GM12891 (cell line): ENCODE measurements at regions not wholly inside any gene's neighbourhood (a gene's known extent, or its start where the extent isn't known, plus 50 kb on each side); places are given as distances from the start of the nearest gene placed in this dataset.
"Not testable (repeated sequence)": the region's sequence is repeated elsewhere in the genome, so short reads cannot be mapped to it uniquely, and the experiment has no call there.

Experiments
- DNase-seq: peaks from one replicate; pipeline ENCODE4 v3.0.0; 2011; ENCODE audit warnings: low spot score; ENCODE audit not compliant: insufficient read length
- FAIRE-seq: peaks from 2 replicates; lab custom pipeline; 2011; peaks lifted over from hg19 to GRCh38; lab: Jason Lieb, UNC
- PAX5 ChIP-seq: IDR thresholded peaks from 2 replicates; pipeline ENCODE4 v1.6.1; 2011; ENCODE audit warnings: low read length, moderate library complexity, mild to moderate bottlenecking; ENCODE audit not compliant: insufficient read depth, severe bottlenecking
- POLR2A ChIP-seq: IDR thresholded peaks from 2 replicates; pipeline ENCODE4 v1.6.1; 2011; ENCODE audit warnings: low read depth, low read length, control low read depth
- POLR2AphosphoS5 ChIP-seq: IDR thresholded peaks from 2 replicates; pipeline ENCODE4 v1.6.1; 2011; ENCODE audit warnings: low read depth, low read length, control low read depth
- POU2F2 ChIP-seq: IDR thresholded peaks from 2 replicates; pipeline ENCODE4 v1.6.1; 2011; ENCODE audit warnings: low read depth, mild to moderate bottlenecking, control low read depth, low read length, moderate library complexity
- SPI1 ChIP-seq: IDR thresholded peaks from 2 replicates; pipeline ENCODE4 v1.6.1; 2011; ENCODE audit warnings: low read depth, low read length, control low read depth
- TAF1 ChIP-seq: IDR thresholded peaks from 2 replicates; pipeline ENCODE4 v1.6.1; 2011; ENCODE audit warnings: low read depth, low read length, control low read depth

- FAIRE-seq (no peak), DNase-seq (no peak)
- no peak for TF ChIP-seq SPI1
- TF ChIP-seq PAX5 = no peak
- TF ChIP-seq TAF1 = no peak
- TF ChIP-seq POU2F2 = no peak
- no peak for TF ChIP-seq POLR2A
- no peak for TF ChIP-seq POLR2AphosphoS5
Measured at GRCh38 chr6:115873901-115874300, 186.8 kb downstream of the FRK start.

- DNase-seq (no peak), FAIRE-seq (no peak)
- TF ChIP-seq POLR2AphosphoS5 = no peak
Measured at GRCh38 chr6:115870464-115870863, 190.2 kb downstream of the FRK start.

GRCh38 chr6:115865914-115866313 lies 194.8 kb downstream of the FRK start:
- DNase-seq (no peak), FAIRE-seq (no peak)
- TF ChIP-seq POLR2AphosphoS5 = no peak
- no peak for TF ChIP-seq POU2F2
- TF ChIP-seq TAF1 = no peak

GRCh38 chr6:115863211-115863610 lies 197.5 kb downstream of the FRK start:
- TF ChIP-seq SPI1 (no peak), POLR2AphosphoS5 (no peak), POU2F2 (no peak), PAX5 (no peak), POLR2A (no peak), TAF1 (no peak)
- FAIRE-seq (no peak), DNase-seq (no peak)

GRCh38 chr6:115861658-115862057 lies 199.0 kb downstream of the FRK start:
- FAIRE-seq, DNase-seq: not testable (repeated sequence)

- FAIRE-seq, DNase-seq: not testable (repeated sequence)
Measured at GRCh38 chr6:115859577-115859976, 201.1 kb downstream of the FRK start.

- FAIRE-seq (no peak), DNase-seq (no peak)
- TF ChIP-seq POLR2AphosphoS5 (no peak), TAF1 (no peak), POU2F2 (no peak), SPI1 (no peak), POLR2A (no peak), PAX5 (no peak)
Measured at GRCh38 chr6:115854866-115855665, 205.6 kb downstream of the FRK start.

GRCh38 chr6:115847671-115848070 lies 213.0 kb downstream of the FRK start:
- no peak for DNase-seq
- no peak for FAIRE-seq
- TF ChIP-seq POLR2A (no peak), PAX5 (no peak), SPI1 (no peak), POU2F2 (no peak), TAF1 (no peak), POLR2AphosphoS5 (no peak)

GRCh38 chr6:115843945-115844344 lies 216.7 kb downstream of the FRK start:
- no peak for FAIRE-seq
- TF ChIP-seq POLR2AphosphoS5 (no peak), POLR2A (no peak), TAF1 (no peak), POU2F2 (no peak), PAX5 (no peak), SPI1 (no peak)

GRCh38 chr6:115842338-115842737 lies 218.4 kb downstream of the FRK start:
- DNase-seq (no peak), FAIRE-seq (no peak)
- TF ChIP-seq SPI1 (no peak), PAX5 (no peak), TAF1 (no peak), POLR2AphosphoS5 (no peak), POLR2A (no peak), POU2F2 (no peak)

More at GRCh38 chr6:115843945-115844344, 216.7 kb downstream of the FRK start:
- no peak for DNase-seq
